ENCODE measurements at regions not wholly inside any gene's neighbourhood (a gene's known extent, or its start where the extent isn't known, plus 50 kb on each side); places are given as distances from the start of the nearest gene placed in this dataset.

- H3K4me3 ChIP-seq, result no peak overlapping the region
- TF ChIP-seq, protein P1, sequence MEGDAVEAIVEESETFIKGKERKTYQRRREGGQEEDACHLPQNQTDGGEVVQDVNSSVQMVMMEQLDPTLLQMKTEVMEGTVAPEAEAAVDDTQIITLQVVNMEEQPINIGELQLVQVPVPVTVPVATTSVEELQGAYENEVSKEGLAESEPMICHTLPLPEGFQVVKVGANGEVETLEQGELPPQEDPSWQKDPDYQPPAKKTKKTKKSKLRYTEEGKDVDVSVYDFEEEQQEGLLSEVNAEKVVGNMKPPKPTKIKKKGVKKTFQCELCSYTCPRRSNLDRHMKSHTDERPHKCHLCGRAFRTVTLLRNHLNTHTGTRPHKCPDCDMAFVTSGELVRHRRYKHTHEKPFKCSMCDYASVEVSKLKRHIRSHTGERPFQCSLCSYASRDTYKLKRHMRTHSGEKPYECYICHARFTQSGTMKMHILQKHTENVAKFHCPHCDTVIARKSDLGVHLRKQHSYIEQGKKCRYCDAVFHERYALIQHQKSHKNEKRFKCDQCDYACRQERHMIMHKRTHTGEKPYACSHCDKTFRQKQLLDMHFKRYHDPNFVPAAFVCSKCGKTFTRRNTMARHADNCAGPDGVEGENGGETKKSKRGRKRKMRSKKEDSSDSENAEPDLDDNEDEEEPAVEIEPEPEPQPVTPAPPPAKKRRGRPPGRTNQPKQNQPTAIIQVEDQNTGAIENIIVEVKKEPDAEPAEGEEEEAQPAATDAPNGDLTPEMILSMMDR (IDR thresholded peaks at IDR 0.05), result no peak
- H3K9me3 ChIP-seq, result no peaks in the 10 kb centered on the region
- DNase-seq (ENCODE audit: low spot score), result no peak
- H3K36me3 ChIP-seq, result no peaks in the 10 kb centered on the region
- H3K4me1 ChIP-seq, result no peaks in the 10 kb centered on the region
- no peaks in the 10 kb centered on the region for H3K27me3 ChIP-seq
- no peak overlapping the region for H3K27ac ChIP-seq
Measured at GRCh38 chr1:229192031-229192430, 78.9 kb upstream of the RAB4A start.

GRCh38 chr1:229192853-229193252 lies 78.1 kb upstream of the RAB4A start:
- no peak overlapping the region for H3K27ac ChIP-seq
- no peaks in the 10 kb centered on the region for H3K9me3 ChIP-seq
- H3K4me1 ChIP-seq, result no peaks in the 10 kb centered on the region
- TF ChIP-seq, protein P1 (IDR thresholded peaks at IDR 0.05), result no peak
- DNase-seq (ENCODE audit: low spot score), result no peak
- no peaks in the 10 kb centered on the region for H3K36me3 ChIP-seq
- H3K27me3 ChIP-seq, result no peaks in the 10 kb centered on the region
- H3K4me3 ChIP-seq, result no peak overlapping the region

GRCh38 chr1:229194096-229194495 lies 76.8 kb upstream of the RAB4A start:
- no peak overlapping the region for H3K4me3 ChIP-seq
- TF ChIP-seq, protein P1 (IDR thresholded peaks at IDR 0.05), result no peak
- no peaks in the 10 kb centered on the region for H3K9me3 ChIP-seq
- H3K27ac ChIP-seq, result no peak overlapping the region
- H3K4me1 ChIP-seq, result no peaks in the 10 kb centered on the region
- H3K27me3 ChIP-seq, result no peaks in the 10 kb centered on the region
- no peaks in the 10 kb centered on the region for H3K36me3 ChIP-seq
- no peak for DNase-seq (ENCODE audit: low spot score)

DNA sequence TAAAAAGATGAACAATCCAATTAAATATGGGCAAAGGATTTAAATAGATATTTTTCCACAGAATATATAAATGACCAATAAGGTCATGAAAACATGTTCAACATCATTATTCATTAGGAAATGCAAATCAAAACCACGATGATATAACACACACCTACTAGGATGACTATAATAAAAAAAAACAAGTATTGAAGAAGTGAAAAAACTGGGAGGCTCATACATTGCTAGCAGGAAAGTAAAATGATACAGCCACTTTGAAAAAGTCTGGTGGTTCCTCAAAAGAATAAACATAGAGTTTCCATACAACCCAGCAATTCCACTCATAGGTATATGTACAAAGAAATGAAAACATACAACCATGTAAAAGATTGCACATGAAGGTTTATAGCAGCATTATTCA lies 75.7 kb upstream of the RAB4A start:
- no peaks in the 10 kb centered on the region for H3K4me1 ChIP-seq
- TF ChIP-seq, protein P1 (IDR thresholded peaks at IDR 0.05), result no peak
- no peaks in the 10 kb centered on the region for H3K36me3 ChIP-seq
- no peak overlapping the region for H3K27ac ChIP-seq
- no peaks in the 10 kb centered on the region for H3K27me3 ChIP-seq
- DNase-seq (ENCODE audit: low spot score), result no peak
- H3K9me3 ChIP-seq, result no peaks in the 10 kb centered on the region
- H3K4me3 ChIP-seq, result no peak overlapping the region

GRCh38 chr1:229196404-229197264 lies 74.3 kb upstream of the RAB4A start:
- H3K27me3 ChIP-seq, result no peaks in the 10 kb centered on the region
- H3K9me3 ChIP-seq, result no peaks in the 10 kb centered on the region
- DNase-seq (ENCODE audit: low spot score), result no peak
- TF ChIP-seq, protein P1 (IDR thresholded peaks at IDR 0.05), result no peak
- no peaks in the 10 kb centered on the region for H3K4me1 ChIP-seq
- H3K36me3 ChIP-seq, result no peaks in the 10 kb centered on the region
- H3K27ac ChIP-seq, result no peak overlapping the region
- H3K4me3 ChIP-seq, result no peak overlapping the region

- Histone ChIP-seq H3K36me3 (no peaks in the 10 kb centered on the region), H3K9me3 (no peaks in the 10 kb centered on the region), H3K27ac (no peak overlapping the region), H3K27me3 (no peaks in the 10 kb centered on the region), H3K4me3 (no peak overlapping the region), H3K4me1 (no peaks in the 10 kb centered on the region)
- TF ChIP-seq, protein P1 (IDR thresholded peaks at IDR 0.05), result no peak
- no peak for DNase-seq (ENCODE audit: low spot score)
Measured at GRCh38 chr1:229197265-229197585, 73.7 kb upstream of the RAB4A start.
